MM.1S (cell line): ENCODE measurements at regions not wholly inside any gene's neighbourhood (a gene's known extent, or its start where the extent isn't known, plus 50 kb on each side); places are given as distances from the start of the nearest gene placed in this dataset.

ENCODE experiments used
- EZH2 ChIP-seq: fragments of 300-600 bp; sonication (generic); optimal IDR thresholded peaks from 2 replicates; pipeline ENCODE3; 2017; ENCODE audit warnings: low read depth, mild to moderate bottlenecking, antibody characterized with exemption, low read length, mixed read lengths
- EZH2phosphoT487 ChIP-seq: fragments of 300-600 bp; sonication (generic); IDR thresholded peaks from 2 replicates; pipeline ENCODE4 v1.6.1; 2018; ENCODE audit warnings: antibody characterized with exemption, low read length
- TF ChIP-seq, protein P1 (sequence below): fragments of 300-600 bp; sonication (generic); IDR thresholded peaks from 2 replicates; pipeline ENCODE4 v1.5.1; 2016; ENCODE audit warnings: antibody characterized with exemption, low read length, mixed read lengths

DNA sequence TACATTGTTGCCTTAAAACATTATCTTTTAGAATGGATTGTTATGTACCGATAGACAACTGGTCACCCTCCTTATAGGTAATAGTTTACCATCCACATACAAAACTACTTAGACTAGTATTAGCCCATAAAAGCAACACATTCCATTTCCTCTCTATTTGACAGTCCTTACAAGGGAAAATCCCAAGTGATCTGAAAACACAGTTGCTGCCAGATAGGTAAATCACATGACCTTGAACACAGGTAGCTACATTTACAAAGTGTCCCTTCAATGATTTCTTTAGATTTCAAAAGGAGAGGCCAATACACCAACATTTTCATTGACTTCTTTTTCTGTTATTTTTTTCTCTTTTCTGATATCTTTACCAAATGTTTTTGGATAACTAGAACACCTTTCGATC is 102.9 kb upstream of the SMYD2 start:
- TF ChIP-seq, protein P1, sequence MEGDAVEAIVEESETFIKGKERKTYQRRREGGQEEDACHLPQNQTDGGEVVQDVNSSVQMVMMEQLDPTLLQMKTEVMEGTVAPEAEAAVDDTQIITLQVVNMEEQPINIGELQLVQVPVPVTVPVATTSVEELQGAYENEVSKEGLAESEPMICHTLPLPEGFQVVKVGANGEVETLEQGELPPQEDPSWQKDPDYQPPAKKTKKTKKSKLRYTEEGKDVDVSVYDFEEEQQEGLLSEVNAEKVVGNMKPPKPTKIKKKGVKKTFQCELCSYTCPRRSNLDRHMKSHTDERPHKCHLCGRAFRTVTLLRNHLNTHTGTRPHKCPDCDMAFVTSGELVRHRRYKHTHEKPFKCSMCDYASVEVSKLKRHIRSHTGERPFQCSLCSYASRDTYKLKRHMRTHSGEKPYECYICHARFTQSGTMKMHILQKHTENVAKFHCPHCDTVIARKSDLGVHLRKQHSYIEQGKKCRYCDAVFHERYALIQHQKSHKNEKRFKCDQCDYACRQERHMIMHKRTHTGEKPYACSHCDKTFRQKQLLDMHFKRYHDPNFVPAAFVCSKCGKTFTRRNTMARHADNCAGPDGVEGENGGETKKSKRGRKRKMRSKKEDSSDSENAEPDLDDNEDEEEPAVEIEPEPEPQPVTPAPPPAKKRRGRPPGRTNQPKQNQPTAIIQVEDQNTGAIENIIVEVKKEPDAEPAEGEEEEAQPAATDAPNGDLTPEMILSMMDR: no peak
- no peak for TF ChIP-seq EZH2
- no peak for TF ChIP-seq EZH2phosphoT487
